Aorta (tissue), 5 donors: ENCODE measurements at regions not wholly inside any gene's neighbourhood (a gene's known extent, or its start where the extent isn't known, plus 50 kb on each side); places are given as distances from the start of the nearest gene placed in this dataset.

Experiments used
- ATAC-seq: fragments of 200-7000 bp; cut with Tn5 transposase; one replicate; pipeline ENCODE4 v1.9.1; 2022; ENCODE audit warnings: moderate library complexity; ENCODE audit not compliant: low FRiP score
- DNase-seq, 2 donors: peaks; one replicate each; pipeline ENCODE4 v3.0.0-alpha.2; 2020
- H3K27ac ChIP-seq, 2 donors: one replicate each; pipeline ENCODE4 v1.5.1; 2013; ENCODE audit warnings: low read length in 2 of 2, mild to moderate bottlenecking in 2 of 2, moderate library complexity in 2 of 2, control low read depth in 1 of 2, inconsistent platforms in 1 of 2, low read depth in 1 of 2
- H3K27me3 ChIP-seq, 2 donors: one replicate each; pipeline ENCODE4 v1.6.1; 2013; ENCODE audit warnings: control low read depth in 1 of 2, low read length in 1 of 2, mild to moderate bottlenecking in 1 of 2, moderate library complexity in 1 of 2; ENCODE audit not compliant: insufficient read depth in 2 of 2, control insufficient read depth in 1 of 2
- H3K36me3 ChIP-seq, 2 donors: one replicate each; pipeline ENCODE4 v1.6.1; 2013; ENCODE audit warnings: control low read depth in 1 of 2, low read length in 1 of 2, mild to moderate bottlenecking in 1 of 2; ENCODE audit not compliant: insufficient read depth in 2 of 2, control insufficient read depth in 1 of 2
- H3K4me1 ChIP-seq, 2 donors: one replicate each; pipeline ENCODE4 v1.6.1; 2013; ENCODE audit warnings: low read length in 2 of 2, control low read depth in 1 of 2, mild to moderate bottlenecking in 1 of 2, moderate library complexity in 1 of 2; ENCODE audit not compliant: insufficient read depth in 2 of 2, control insufficient read depth in 1 of 2
- H3K4me3 ChIP-seq, 2 donors: one replicate each; pipeline ENCODE4 v1.5.1; 2013; ENCODE audit warnings: low read length in 2 of 2, control low read depth in 1 of 2, mild to moderate bottlenecking in 1 of 2
- H3K9me3 ChIP-seq: one replicate; pipeline ENCODE4 v1.6.1; 2013; ENCODE audit warnings: mild to moderate bottlenecking, low read length; ENCODE audit not compliant: control insufficient read depth
- WGBS, 2 donors: extraction: QIAGEN DNeasy Blood & Tissue Kit; methylation state at CpG; one replicate each; pipeline ENCODE4 v1.1.7; 2013; 5-methylcytosine and 5-hydroxymethylcytosine counted together
- intact Hi-C, 2 donors: fragments of 100-400 bp; cut with DNase I; formaldehyde crosslinking; loops; one replicate each; pipeline versions ENCODE4 v1.14.2 to v1.15.0; 2022
- donor health status: healthy with polysubstance abuse.
- donor health status: Bipolar disorder and iron deficiency.
- donor health status: DM: no; HTN: no; CAD: no.
- donor health status: DM: no; HTN: no; CAD: no.
- donor health status: DM: yes; HTN: yes; CAD: no.

GRCh38 chr5:147156012-147156411 lies 78.8 kb upstream of the STK32A start:
- Histone ChIP-seq H3K9me3 (no peaks in the 10 kb centered on the region), H3K36me3 (no peaks in the 10 kb centered on the region), H3K4me3 (no peak overlapping the region), H3K27ac (no peak overlapping the region), H3K4me1 (no peaks in the 10 kb centered on the region), H3K27me3 (peaks cover 0 to 4% of the 10 kb centered on the region in 2 donors)
- intact Hi-C loops: no loop called here
- ATAC-seq: no peak
- 72 to 74% methylated on average over 5 of the region's 5 CpGs for WGBS, 2 donors
- DNase-seq: no peak

GRCh38 chr5:147160902-147161700 lies 73.7 kb upstream of the STK32A start:
- Histone ChIP-seq H3K27me3 (peaks cover 0 to 4% of the 10 kb centered on the region in 2 donors), H3K4me1 (no peaks in the 10 kb centered on the region), H3K36me3 (no peaks in the 10 kb centered on the region), H3K27ac (no peak overlapping the region), H3K9me3 (peaks cover 2% of the 10 kb centered on the region), H3K4me3 (no peak overlapping the region)
- ATAC-seq: no peak
- DNase-seq: no peak
- WGBS, 2 donors: 37 to 42% methylated on average over 3 of the region's 3 CpGs
- intact Hi-C loops: no loop called here

- Histone ChIP-seq H3K27me3 (no peaks in the 10 kb centered on the region), H3K36me3 (no peaks in the 10 kb centered on the region), H3K27ac (no peak overlapping the region), H3K9me3 (peaks cover 2% of the 10 kb centered on the region), H3K4me1 (no peaks in the 10 kb centered on the region), H3K4me3 (no peak overlapping the region)
- DNase-seq: no peak
- ATAC-seq: no peak
- intact Hi-C loops: no loop called here
- WGBS, 2 donors: 80 to 82% methylated on average over 7 of the region's 7 CpGs
Measured at GRCh38 chr5:147162740-147163139, 72.1 kb upstream of the STK32A start.

GRCh38 chr5:147167529-147167928 lies 67.3 kb upstream of the STK32A start:
- DNase-seq: no peak
- ATAC-seq: no peak
- Histone ChIP-seq H3K27me3 (no peaks in the 10 kb centered on the region), H3K9me3 (peaks cover 2% of the 10 kb centered on the region), H3K27ac (no peak overlapping the region), H3K36me3 (no peaks in the 10 kb centered on the region), H3K4me3 (no peak overlapping the region), H3K4me1 (no peaks in the 10 kb centered on the region)
- 88 to 89% methylated on average over 3 of the region's 3 CpGs for WGBS, 2 donors
- intact Hi-C loops: no loop called here

GRCh38 chr5:147168578-147169327 lies 66.1 kb upstream of the STK32A start:
- DNase-seq (no peak), ATAC-seq (no peak)
- Histone ChIP-seq H3K27ac (no peak overlapping the region), H3K27me3 (no peaks in the 10 kb centered on the region), H3K36me3 (no peaks in the 10 kb centered on the region), H3K4me3 (no peak overlapping the region), H3K4me1 (no peaks in the 10 kb centered on the region), H3K9me3 (peaks cover 2% of the 10 kb centered on the region)
- 39 to 48% methylated on average over 4 of the region's 4 CpGs for WGBS, 2 donors
- intact Hi-C loops: no loop called here

GRCh38 chr5:147169399-147169798 lies 65.4 kb upstream of the STK32A start:
- Histone ChIP-seq H3K36me3 (no peaks in the 10 kb centered on the region), H3K4me1 (no peaks in the 10 kb centered on the region), H3K27ac (no peak overlapping the region), H3K27me3 (no peaks in the 10 kb centered on the region), H3K4me3 (no peak overlapping the region), H3K9me3 (peaks cover 2% of the 10 kb centered on the region)
- intact Hi-C loops: no loop called here
- DNase-seq (peak in 1 of 2 donors; percentile 48), ATAC-seq (peak; percentile 76)

GRCh38 chr5:147169901-147170300 lies 64.9 kb upstream of the STK32A start:
- DNase-seq (no peak), ATAC-seq (peak; percentile 30)
- WGBS, 2 donors: 77 to 86% methylated on average over 3 of the region's 3 CpGs
- Histone ChIP-seq H3K9me3 (peaks cover 2% of the 10 kb centered on the region), H3K27ac (no peak overlapping the region), H3K4me1 (no peaks in the 10 kb centered on the region), H3K4me3 (no peak overlapping the region), H3K27me3 (no peaks in the 10 kb centered on the region), H3K36me3 (no peaks in the 10 kb centered on the region)
- intact Hi-C loops: loop anchor here in 1 of 2 donors (10.0 kb wide), 1 partner anchor 185 kb away; no protein-coding TSS in a partner anchor

GRCh38 chr5:147170603-147171002 lies 64.2 kb upstream of the STK32A start:
- Histone ChIP-seq H3K4me3 (no peak overlapping the region), H3K4me1 (no peaks in the 10 kb centered on the region), H3K27ac (no peak overlapping the region), H3K9me3 (no peaks in the 10 kb centered on the region), H3K27me3 (no peaks in the 10 kb centered on the region), H3K36me3 (no peaks in the 10 kb centered on the region)
- DNase-seq (no peak), ATAC-seq (no peak)
- 75 to 79% methylated on average over 4 of the region's 4 CpGs for WGBS, 2 donors
- intact Hi-C loops: loop anchor here in 1 of 2 donors (10.0 kb wide), 1 partner anchor 186 kb away; no protein-coding TSS in a partner anchor
